Tibial nerve (tissue), 4 donors: ENCODE measurements at regions not wholly inside any gene's neighbourhood (a gene's known extent, or its start where the extent isn't known, plus 50 kb on each side); places are given as distances from the start of the nearest gene placed in this dataset.
A peak's percentile ranks its signal among the peaks of the same experiment; 100 is the strongest.

Experiments
- DNase-seq, 2 donors: peaks; one replicate each; pipeline ENCODE4 v3.0.0-alpha.2; 2019; ENCODE audit warnings: low spot score in 2 of 2
- H3K27ac ChIP-seq, 4 donors: fragments of 200-600 bp; sonication (generic) in 3 of 4; one replicate each; pipeline ENCODE4 v1.5.1; 2017 to 2019; ENCODE audit warnings: mild to moderate bottlenecking in 1 of 4
- H3K27me3 ChIP-seq, 2 donors: fragments of 200-600 bp; sonication (generic) in 1 of 2; one replicate each; pipeline versions ENCODE4 v1.5.1 to v1.6.0; 2017 to 2019
- H3K36me3 ChIP-seq, 3 donors: fragments of 200-600 bp; sonication (generic); one replicate each; pipeline ENCODE4 v1.5.1; 2018 to 2019
- H3K4me1 ChIP-seq, 4 donors: fragments of 200-600 bp; sonication (generic) in 3 of 4; one replicate each; pipeline ENCODE4 v1.5.1; 2017 to 2019
- H3K4me3 ChIP-seq, 4 donors: fragments of 200-600 bp; sonication (generic) in 3 of 4; one replicate each; pipeline ENCODE4 v1.5.1; 2017 to 2019; ENCODE audit warnings: mild to moderate bottlenecking in 1 of 4, moderate library complexity in 1 of 4
- H3K9me3 ChIP-seq, 4 donors: fragments of 200-600 bp; sonication (generic) in 3 of 4; one replicate each; pipeline ENCODE4 v1.5.1; 2017 to 2019
- CTCF ChIP-seq, 5 experiments: fragments of 200-600 bp in 3 of 5; fragments of 450-650 bp in 2 of 5; sonication (generic) in 3 of 5; IDR thresholded peaks; one replicate each; pipeline ENCODE4 v1.5.1; 2016 to 2019; ENCODE audit warnings: antibody characterized with exemption in 5 of 5, mild to moderate bottlenecking in 3 of 5, moderate library complexity in 2 of 5
- EP300 ChIP-seq, 2 donors: sonication (generic); formaldehyde crosslinking; IDR thresholded peaks; one replicate each; pipeline ENCODE4 v1.6.1; 2017; ENCODE audit warnings: antibody characterized with exemption in 2 of 2, mild to moderate bottlenecking in 1 of 2
- POLR2A ChIP-seq, 2 donors: fragments of 450-650 bp; IDR thresholded peaks; one replicate each; pipeline ENCODE4 v1.6.1; 2017; ENCODE audit warnings: antibody characterized with exemption in 2 of 2, mild to moderate bottlenecking in 2 of 2, moderate library complexity in 2 of 2
- WGBS, 2 donors: methylation state at CpG; one replicate each; pipeline ENCODE4 v1.1.5; 2018; 5-methylcytosine and 5-hydroxymethylcytosine counted together

- H3K4me1 ChIP-seq, result no peaks in the 10 kb centered on the region
- H3K36me3 ChIP-seq, result no peaks in the 10 kb centered on the region
- no peak overlapping the region for H3K27ac ChIP-seq
- no peaks in the 10 kb centered on the region for H3K9me3 ChIP-seq
- no peaks in the 10 kb centered on the region for H3K27me3 ChIP-seq
- TF ChIP-seq CTCF (IDR thresholded peaks at IDR 0.05) (no peak), EP300 (IDR thresholded peaks at IDR 0.05) (no peak), POLR2A (IDR thresholded peaks at IDR 0.05) (no peak)
- DNase-seq, result no peak
- 97 to 100% methylated on average over 2 of the region's 2 CpGs for WGBS, 2 donors
- H3K4me3 ChIP-seq, result no peak overlapping the region
These were observed 180.5 kb downstream of the DAD1 start for GRCh38 chr14:22408547-22408946.

- Histone ChIP-seq H3K27me3 (no peaks in the 10 kb centered on the region), H3K4me1 (no peaks in the 10 kb centered on the region), H3K9me3 (no peaks in the 10 kb centered on the region), H3K4me3 (no peak overlapping the region), H3K27ac (no peak overlapping the region), H3K36me3 (no peaks in the 10 kb centered on the region)
- TF ChIP-seq EP300 (IDR thresholded peaks at IDR 0.05) (peak in 1 of 2 donors; percentile 56), CTCF (IDR thresholded peaks at IDR 0.05) (no peak)
- 87 to 95% methylated on average over 6 of the region's 6 CpGs for WGBS, 2 donors
- peak in 1 of 2 donors; percentile 28 for DNase-seq
These were observed 182.0 kb downstream of the DAD1 start for GRCh38 chr14:22407033-22407432.

GRCh38 chr14:22405201-22405600 is 183.8 kb downstream of the DAD1 start:
- no peak for DNase-seq
- TF ChIP-seq EP300 (IDR thresholded peaks at IDR 0.05) (no peak), CTCF (IDR thresholded peaks at IDR 0.05) (no peak), POLR2A (IDR thresholded peaks at IDR 0.05) (no peak)
- Histone ChIP-seq H3K27me3 (no peaks in the 10 kb centered on the region), H3K27ac (no peak overlapping the region), H3K9me3 (no peaks in the 10 kb centered on the region), H3K36me3 (no peaks in the 10 kb centered on the region), H3K4me3 (no peak overlapping the region), H3K4me1 (no peaks in the 10 kb centered on the region)
- 73 to 80% methylated on average over 1 of the region's 1 CpG for WGBS, 2 donors

- Histone ChIP-seq H3K9me3 (no peaks in the 10 kb centered on the region), H3K27ac (no peak overlapping the region), H3K36me3 (no peaks in the 10 kb centered on the region), H3K27me3 (no peaks in the 10 kb centered on the region), H3K4me1 (no peaks in the 10 kb centered on the region), H3K4me3 (no peak overlapping the region)
- TF ChIP-seq POLR2A (IDR thresholded peaks at IDR 0.05), result no peak
- TF ChIP-seq EP300 (IDR thresholded peaks at IDR 0.05), result no peak
- no peak for TF ChIP-seq CTCF (IDR thresholded peaks at IDR 0.05)
- WGBS, 2 donors, result 80 to 83% methylated on average over 4 of the region's 4 CpGs
- DNase-seq, result no peak
These were observed 185.7 kb downstream of the DAD1 start for GRCh38 chr14:22403296-22403695.

GRCh38 chr14:22400655-22401259 is 188.3 kb downstream of the DAD1 start:
- no peaks in the 10 kb centered on the region for H3K27me3 ChIP-seq
- H3K36me3 ChIP-seq, result no peaks in the 10 kb centered on the region
- no peak for DNase-seq
- TF ChIP-seq POLR2A (IDR thresholded peaks at IDR 0.05) (no peak), CTCF (IDR thresholded peaks at IDR 0.05) (no peak), EP300 (IDR thresholded peaks at IDR 0.05) (no peak)
- H3K4me1 ChIP-seq, result no peaks in the 10 kb centered on the region
- WGBS, 2 donors, result 54 to 59% methylated on average over 3 of the region's 3 CpGs
- H3K27ac ChIP-seq, result peak overlapping the region in 1 of 4 donors; percentile 20
- H3K4me3 ChIP-seq, result no peak overlapping the region
- no peaks in the 10 kb centered on the region for H3K9me3 ChIP-seq
